GM12878 (cell line): ENCODE measurements at regions not wholly inside any gene's neighbourhood (a gene's known extent, or its start where the extent isn't known, plus 50 kb on each side); places are given as distances from the start of the nearest gene placed in this dataset.

Source experiments
- ATAC-seq: fragments of 200-7000 bp; cut with Tn5 transposase; 3 replicates; pipeline ENCODE4 v1.9.1; 2020; ENCODE audit warnings: mild to moderate bottlenecking, moderate library complexity
- BruUV-seq: library from RNA; stranded (reverse); fragments of 400-500 nt; replicated peaks from 2 replicates; lab custom pipeline; 2021; lab: Mats Ljungman, UMichigan
- CTCF ChIA-PET: fragments of 300-600 bp; sonication (Branson Sonifier 250); formaldehyde crosslinking; extraction: SDS; loops from one replicate; lab custom pipeline; 2021; ENCODE audit warnings: inconsistent platforms; lab: Yijun Ruan, JAX
- POLR2A ChIA-PET: fragments of 350-600 bp; formaldehyde crosslinking; extraction: SDS; loops from one replicate; lab custom pipeline; 2021; ENCODE audit warnings: inconsistent platforms; lab: Charles Lee
- RAD21 ChIA-PET: fragments of 300-600 bp; sonication (Branson Sonifier 250); formaldehyde crosslinking; loops from one replicate; lab custom pipeline; 2023; ENCODE audit warnings: antibody characterized with exemption; ENCODE audit not compliant: unreplicated experiment; lab: Charles Lee
- SMC1A ChIA-PET: fragments of 300-600 bp; sonication (Branson Sonifier 250); formaldehyde crosslinking; loops from one replicate; lab custom pipeline; 2023; ENCODE audit not compliant: unreplicated experiment, uncharacterized antibody; lab: Charles Lee
- DNase-seq: peaks from one replicate; pipeline ENCODE4 v3.0.0-alpha.2; 2011; ENCODE audit warnings: low read depth, low spot score
- FAIRE-seq: peaks from 3 replicates; lab custom pipeline; 2011; peaks lifted over from hg19 to GRCh38; lab: Jason Lieb, UNC
- H2AFZ ChIP-seq: 2 replicates; pipeline ENCODE4 v1.6.0; 2011; ENCODE audit warnings: low read depth, low read length, control low read depth; ENCODE audit not compliant: control insufficient read depth
- H3K27ac ChIP-seq: 2 replicates; pipeline ENCODE4 v1.5.1; 2011; ENCODE audit warnings: control low read depth; ENCODE audit not compliant: control insufficient read depth, insufficient read depth
- H3K27me3 ChIP-seq, 2 experiments: replicated peaks in 1 of 2; 2 replicates each; pipeline versions ENCODE4 v1.6.0 to v1.6.1; 2011; ENCODE audit warnings: low read length in 1 of 2; ENCODE audit not compliant: control insufficient read depth in 2 of 2, insufficient read depth in 2 of 2
- H3K36me3 ChIP-seq, 2 experiments: 2 replicates each; pipeline ENCODE4 v1.5.1; 2011; ENCODE audit warnings: low read length in 1 of 2; ENCODE audit not compliant: control insufficient read depth in 2 of 2, insufficient read depth in 2 of 2
- H3K4me1 ChIP-seq: 2 replicates; pipeline ENCODE4 v1.6.1; 2011; ENCODE audit warnings: mild to moderate bottlenecking, low read length, moderate library complexity, mixed read lengths; ENCODE audit not compliant: control insufficient read depth, insufficient read depth
- H3K4me2 ChIP-seq: 2 replicates; pipeline ENCODE4 v1.6.0; 2011; ENCODE audit warnings: control low read depth; ENCODE audit not compliant: control insufficient read depth, insufficient read depth
- H3K4me3 ChIP-seq: fragments of 200-600 bp; sonication (generic); 2 replicates; pipeline ENCODE4 v1.5.1; 2016
- H3K79me2 ChIP-seq: 2 replicates; pipeline ENCODE4 v1.6.0; 2011; ENCODE audit warnings: low read length; ENCODE audit not compliant: control insufficient read depth, insufficient read depth
- H3K9ac ChIP-seq: 2 replicates; pipeline ENCODE4 v1.8.0; 2011; ENCODE audit warnings: low read length, control low read depth, mixed read lengths; ENCODE audit not compliant: control insufficient read depth, insufficient read depth
- H3K9me3 ChIP-seq: replicated peaks from 3 replicates; pipeline ENCODE4 v1.5.1; 2011; ENCODE audit warnings: mild to moderate bottlenecking, low read length; ENCODE audit not compliant: control insufficient read depth, insufficient read depth
- H4K20me1 ChIP-seq: 2 replicates; pipeline ENCODE4 v1.6.0; 2011; ENCODE audit not compliant: control insufficient read depth, insufficient read depth
- BACH1 ChIP-seq: fragments of 450-650 bp; IDR thresholded peaks from 2 replicates; pipeline ENCODE4 v1.6.1; 2017; ENCODE audit warnings: mild to moderate bottlenecking, borderline replicate concordance
- BCL11A ChIP-seq: IDR thresholded peaks from 2 replicates; pipeline ENCODE4 v1.6.1; 2011; ENCODE audit warnings: low read depth, low read length
- EZH2 ChIP-seq: IDR thresholded peaks from 2 replicates; pipeline ENCODE4 v1.6.1; 2012; ENCODE audit warnings: low read depth, mild to moderate bottlenecking, control low read depth, inconsistent platforms, low read length, borderline replicate concordance; ENCODE audit not compliant: control insufficient read depth
- HCFC1 ChIP-seq: fragments of 150-350 bp; IDR thresholded peaks from 2 replicates; pipeline ENCODE4 v1.6.1; 2014; ENCODE audit warnings: low read length
- JUND ChIP-seq: IDR thresholded peaks from 2 replicates; pipeline ENCODE4 v1.6.1; 2012; ENCODE audit warnings: low read depth, mild to moderate bottlenecking, low read length, improper control_type of control experiment, moderate library complexity
- KAT2A ChIP-seq: conservative IDR thresholded peaks from 2 replicates; pipeline ENCODE4 v1.6.1; 2011; ENCODE audit warnings: low read depth, low read length; ENCODE audit not compliant: control insufficient read depth
- LARP7 ChIP-seq: fragments of 450-650 bp; IDR thresholded peaks from 2 replicates; pipeline ENCODE4 v1.6.1; 2017; ENCODE audit warnings: mild to moderate bottlenecking
- MTA3 ChIP-seq: IDR thresholded peaks from 2 replicates; pipeline ENCODE4 v1.6.1; 2012; ENCODE audit warnings: low read length, inconsistent platforms, borderline replicate concordance
- NFYB ChIP-seq: IDR thresholded peaks from 2 replicates; pipeline ENCODE4 v1.6.1; 2011; ENCODE audit warnings: low read depth, mild to moderate bottlenecking, low read length, improper control_type of control experiment, moderate library complexity; ENCODE audit not compliant: insufficient read depth
- PBX3 ChIP-seq: IDR thresholded peaks from 2 replicates; pipeline ENCODE4 v1.6.1; 2011; ENCODE audit warnings: mild to moderate bottlenecking, low read depth, low read length, moderate library complexity; ENCODE audit not compliant: insufficient replicate concordance
- RAD21 ChIP-seq: IDR thresholded peaks from 2 replicates; pipeline ENCODE4 v1.6.1; 2011; ENCODE audit warnings: mild to moderate bottlenecking, low read depth, low read length, moderate library complexity; ENCODE audit not compliant: insufficient read depth
- RFX5 ChIP-seq: IDR thresholded peaks from 2 replicates; pipeline ENCODE4 v1.6.1; 2011; ENCODE audit warnings: low read depth, low read length, improper control_type of control experiment
- SP1 ChIP-seq: IDR thresholded peaks from one replicate; pipeline ENCODE4 v1.6.1; 2011; ENCODE audit warnings: low read depth, low read length
- TAF1 ChIP-seq: IDR thresholded peaks from 2 replicates; pipeline ENCODE4 v1.6.1; 2011; ENCODE audit warnings: mild to moderate bottlenecking, low read depth, low read length, borderline replicate concordance
- YY1 ChIP-seq: IDR thresholded peaks from 2 replicates; pipeline ENCODE4 v1.6.1; 2011; ENCODE audit warnings: low read depth, mild to moderate bottlenecking, low read length
- WGBS: methylation state at CpG from one replicate; pipeline ENCODE4 v1.1.6; 2016; ENCODE audit warnings: low lambda C conversion rate; ENCODE audit not compliant: insufficient replicate concordance, insufficient coverage; ENCODE audit errors: missing lambda C conversion rate; 5-methylcytosine and 5-hydroxymethylcytosine counted together
- in situ Hi-C: fragments of 300-500 bp; cut with MboI; formaldehyde crosslinking; loops from 9 replicates; pipeline ENCODE4 v1.14.3; 2018; ENCODE audit warnings: mixed read lengths
- intact Hi-C: fragments of 100-400 bp; cut with micrococcal nuclease; formaldehyde crosslinking; loops from one replicate; pipeline ENCODE4 v1.14.2; 2022; ENCODE audit not compliant: unreplicated experiment
- TF ChIP-seq, protein P1 (sequence below): IDR thresholded peaks from 2 replicates; pipeline ENCODE4 v1.6.1; 2011; ENCODE audit warnings: low read depth, low read length, improper control_type of control experiment, borderline replicate concordance

DNA sequence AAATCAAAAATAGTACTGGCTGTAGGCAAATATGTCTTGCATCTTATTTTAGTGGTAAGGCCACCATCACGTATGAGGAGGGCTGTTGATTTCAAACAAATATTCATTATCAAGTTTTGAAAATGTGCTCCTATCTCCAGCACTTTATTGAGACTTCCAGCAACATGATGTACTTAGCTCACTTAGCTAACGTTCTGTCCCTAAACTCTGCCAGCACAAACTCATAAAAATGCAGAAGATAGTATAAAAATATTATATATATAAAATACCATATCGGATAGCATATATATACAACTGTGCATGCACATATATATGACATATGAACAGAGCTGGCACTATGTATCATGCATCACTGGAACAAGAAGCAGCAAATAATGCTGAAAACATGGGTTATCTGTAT is 762.3 kb downstream of the C6orf118 start:
- ChIA-PET RAD21 (no interaction called here), POLR2A (interaction anchor here (0.6 kb wide), 1 partner anchor 1959 kb away, joined by 3 read pairs; no protein-coding TSS in a partner anchor), CTCF (no interaction called here), SMC1A (no interaction called here)
- no TSS peak for BruUV-seq
- Histone ChIP-seq H3K4me3 (no peak overlapping the region), H3K79me2 (no peaks in the 10 kb centered on the region), H4K20me1 (no peaks in the 10 kb centered on the region), H3K4me2 (no peak overlapping the region), H3K27me3 (no peaks in the 10 kb centered on the region), H3K27ac (no peak overlapping the region), H3K4me1 (no peaks in the 10 kb centered on the region), H2AFZ (no peak overlapping the region), H3K9me3 (no peaks in the 10 kb centered on the region), H3K36me3 (no peaks in the 10 kb centered on the region), H3K9ac (no peak overlapping the region)
- no peak for DNase-seq
- in situ Hi-C loops = no loop called here
- TF ChIP-seq KAT2A (no peak), HCFC1 (no peak), SP1 (no peak), BCL11A (no peak), NFYB (no peak), LARP7 (no peak), YY1 (no peak), MTA3 (no peak), PBX3 (no peak), RAD21 (no peak), EZH2 (no peak), JUND (no peak), BACH1 (no peak), TAF1 (no peak), RFX5 (no peak)
- TF ChIP-seq, protein P1, sequence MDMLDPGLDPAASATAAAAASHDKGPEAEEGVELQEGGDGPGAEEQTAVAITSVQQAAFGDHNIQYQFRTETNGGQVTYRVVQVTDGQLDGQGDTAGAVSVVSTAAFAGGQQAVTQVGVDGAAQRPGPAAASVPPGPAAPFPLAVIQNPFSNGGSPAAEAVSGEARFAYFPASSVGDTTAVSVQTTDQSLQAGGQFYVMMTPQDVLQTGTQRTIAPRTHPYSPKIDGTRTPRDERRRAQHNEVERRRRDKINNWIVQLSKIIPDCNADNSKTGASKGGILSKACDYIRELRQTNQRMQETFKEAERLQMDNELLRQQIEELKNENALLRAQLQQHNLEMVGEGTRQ = no peak
- 2% methylated on average over 3 of the region's 3 CpGs for WGBS
- intact Hi-C loops = no loop called here
- no peak for ATAC-seq
- no peak for FAIRE-seq
